ENCODE measurements at regions not wholly inside any gene's neighbourhood (a gene's known extent, or its start where the extent isn't known, plus 50 kb on each side); places are given as distances from the start of the nearest gene placed in this dataset.
A peak's percentile ranks its signal among the peaks of the same experiment; 100 is the strongest.

- TF ChIP-seq TCF12 (IDR thresholded peaks at IDR 0.05; ENCODE audit: low read depth, low read length) (0 out of 2 replicates have a peak, but pooled peaks have one; percentile 26), ATF7 (IDR thresholded peaks at IDR 0.05; ENCODE audit: low read depth) (no peak), IKZF1 (conservative IDR thresholded peaks at IDR 0.05) (peak; percentile 70), POLR2AphosphoS5 (IDR thresholded peaks at IDR 0.05; ENCODE audit: low read length) (no peak)
Measured at GRCh38 chr15:31173790-31174450, 72.4 kb upstream of the TRPM1 start (continued).

DNA sequence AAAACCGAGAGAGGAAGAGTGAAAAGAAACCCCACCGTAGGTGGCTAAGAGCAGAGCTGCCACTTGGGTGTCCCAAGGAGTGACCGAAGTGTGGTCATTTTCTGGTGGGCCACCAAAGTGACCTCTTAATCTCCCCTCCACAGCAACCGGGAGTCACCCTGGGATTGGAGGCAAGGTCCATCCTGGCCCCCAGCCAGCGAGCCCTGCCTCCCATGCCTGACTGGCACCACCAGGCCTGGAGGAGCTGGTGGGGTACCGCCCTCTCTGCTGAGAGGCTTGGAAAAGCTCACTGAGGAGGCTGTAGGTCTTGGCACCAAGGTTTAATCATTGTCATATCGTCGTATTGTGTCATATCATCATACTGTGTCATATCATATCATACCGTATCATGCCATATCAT is 74.0 kb upstream of the TRPM1 start:
- ATAC-seq (no peak), FAIRE-seq (no peak), DNase-seq (ENCODE audit: low read depth, low spot score) (no peak)
- POLR2A ChIA-PET, result no interaction called here
- Histone ChIP-seq H3K4me2 (ENCODE audit: control insufficient read depth, insufficient read depth) (no peak overlapping the region), H3K27ac (ENCODE audit: control insufficient read depth, insufficient read depth) (no peak overlapping the region), H3K4me1 (ENCODE audit: control insufficient read depth, insufficient read depth, low read length) (peaks cover 22% of the 10 kb centered on the region), H3K79me2 (ENCODE audit: control insufficient read depth, insufficient read depth, low read length) (no peaks in the 10 kb centered on the region), H3K9ac (ENCODE audit: control insufficient read depth, insufficient read depth, low read length) (no peak overlapping the region), H4K20me1 (ENCODE audit: control insufficient read depth, insufficient read depth) (no peaks in the 10 kb centered on the region), H3K4me3 (no peak overlapping the region), H3K9me3 (replicated peaks; ENCODE audit: control insufficient read depth, insufficient read depth, low read length) (peaks cover 2% of the 10 kb centered on the region; the same call in 2 of the 3 replicates), H2AFZ (ENCODE audit: control insufficient read depth, low read depth, low read length) (no peak overlapping the region), H3K27me3 (replicated peaks in 1 of 2; ENCODE audit: control insufficient read depth in 2 of 2, insufficient read depth in 2 of 2, low read length in 1 of 2) (no peaks in the 10 kb centered on the region), H3K36me3 (ENCODE audit: control insufficient read depth in 2 of 2, insufficient read depth in 2 of 2, low read length in 1 of 2) (no peaks in the 10 kb centered on the region)
- SMC1A ChIA-PET (ENCODE audit: uncharacterized antibody, unreplicated experiment), result no interaction called here
- CTCF ChIA-PET, result interaction anchor here (2.0 kb wide), 1 partner anchor 46 kb away, joined by 5 read pairs; no protein-coding TSS in a partner anchor
- no TSS peak for BruUV-seq (replicated peaks)
- 81% methylated on average over 9 of the region's 9 CpGs for WGBS (ENCODE audit: insufficient coverage, insufficient replicate concordance, low lambda C conversion rate, missing lambda C conversion rate)
- TF ChIP-seq SUZ12 (IDR thresholded peaks at IDR 0.05; ENCODE audit: unreplicated experiment) (no peak), ZNF217 (IDR thresholded peaks at IDR 0.05) (no peak)
- TF ChIP-seq, protein P1, sequence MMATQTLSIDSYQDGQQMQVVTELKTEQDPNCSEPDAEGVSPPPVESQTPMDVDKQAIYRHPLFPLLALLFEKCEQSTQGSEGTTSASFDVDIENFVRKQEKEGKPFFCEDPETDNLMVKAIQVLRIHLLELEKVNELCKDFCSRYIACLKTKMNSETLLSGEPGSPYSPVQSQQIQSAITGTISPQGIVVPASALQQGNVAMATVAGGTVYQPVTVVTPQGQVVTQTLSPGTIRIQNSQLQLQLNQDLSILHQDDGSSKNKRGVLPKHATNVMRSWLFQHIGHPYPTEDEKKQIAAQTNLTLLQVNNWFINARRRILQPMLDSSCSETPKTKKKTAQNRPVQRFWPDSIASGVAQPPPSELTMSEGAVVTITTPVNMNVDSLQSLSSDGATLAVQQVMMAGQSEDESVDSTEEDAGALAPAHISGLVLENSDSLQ (IDR thresholded peaks at IDR 0.05), result no peak
- TF ChIP-seq, protein P2, sequence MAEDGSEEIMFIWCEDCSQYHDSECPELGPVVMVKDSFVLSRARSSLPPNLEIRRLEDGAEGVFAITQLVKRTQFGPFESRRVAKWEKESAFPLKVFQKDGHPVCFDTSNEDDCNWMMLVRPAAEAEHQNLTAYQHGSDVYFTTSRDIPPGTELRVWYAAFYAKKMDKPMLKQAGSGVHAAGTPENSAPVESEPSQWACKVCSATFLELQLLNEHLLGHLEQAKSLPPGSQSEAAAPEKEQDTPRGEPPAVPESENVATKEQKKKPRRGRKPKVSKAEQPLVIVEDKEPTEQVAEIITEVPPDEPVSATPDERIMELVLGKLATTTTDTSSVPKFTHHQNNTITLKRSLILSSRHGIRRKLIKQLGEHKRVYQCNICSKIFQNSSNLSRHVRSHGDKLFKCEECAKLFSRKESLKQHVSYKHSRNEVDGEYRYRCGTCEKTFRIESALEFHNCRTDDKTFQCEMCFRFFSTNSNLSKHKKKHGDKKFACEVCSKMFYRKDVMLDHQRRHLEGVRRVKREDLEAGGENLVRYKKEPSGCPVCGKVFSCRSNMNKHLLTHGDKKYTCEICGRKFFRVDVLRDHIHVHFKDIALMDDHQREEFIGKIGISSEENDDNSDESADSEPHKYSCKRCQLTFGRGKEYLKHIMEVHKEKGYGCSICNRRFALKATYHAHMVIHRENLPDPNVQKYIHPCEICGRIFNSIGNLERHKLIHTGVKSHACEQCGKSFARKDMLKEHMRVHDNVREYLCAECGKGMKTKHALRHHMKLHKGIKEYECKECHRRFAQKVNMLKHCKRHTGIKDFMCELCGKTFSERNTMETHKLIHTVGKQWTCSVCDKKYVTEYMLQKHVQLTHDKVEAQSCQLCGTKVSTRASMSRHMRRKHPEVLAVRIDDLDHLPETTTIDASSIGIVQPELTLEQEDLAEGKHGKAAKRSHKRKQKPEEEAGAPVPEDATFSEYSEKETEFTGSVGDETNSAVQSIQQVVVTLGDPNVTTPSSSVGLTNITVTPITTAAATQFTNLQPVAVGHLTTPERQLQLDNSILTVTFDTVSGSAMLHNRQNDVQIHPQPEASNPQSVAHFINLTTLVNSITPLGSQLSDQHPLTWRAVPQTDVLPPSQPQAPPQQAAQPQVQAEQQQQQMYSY (CRISPR knock-in tag; IDR thresholded peaks at IDR 0.05), result no peak
- TF ChIP-seq, protein P3, sequence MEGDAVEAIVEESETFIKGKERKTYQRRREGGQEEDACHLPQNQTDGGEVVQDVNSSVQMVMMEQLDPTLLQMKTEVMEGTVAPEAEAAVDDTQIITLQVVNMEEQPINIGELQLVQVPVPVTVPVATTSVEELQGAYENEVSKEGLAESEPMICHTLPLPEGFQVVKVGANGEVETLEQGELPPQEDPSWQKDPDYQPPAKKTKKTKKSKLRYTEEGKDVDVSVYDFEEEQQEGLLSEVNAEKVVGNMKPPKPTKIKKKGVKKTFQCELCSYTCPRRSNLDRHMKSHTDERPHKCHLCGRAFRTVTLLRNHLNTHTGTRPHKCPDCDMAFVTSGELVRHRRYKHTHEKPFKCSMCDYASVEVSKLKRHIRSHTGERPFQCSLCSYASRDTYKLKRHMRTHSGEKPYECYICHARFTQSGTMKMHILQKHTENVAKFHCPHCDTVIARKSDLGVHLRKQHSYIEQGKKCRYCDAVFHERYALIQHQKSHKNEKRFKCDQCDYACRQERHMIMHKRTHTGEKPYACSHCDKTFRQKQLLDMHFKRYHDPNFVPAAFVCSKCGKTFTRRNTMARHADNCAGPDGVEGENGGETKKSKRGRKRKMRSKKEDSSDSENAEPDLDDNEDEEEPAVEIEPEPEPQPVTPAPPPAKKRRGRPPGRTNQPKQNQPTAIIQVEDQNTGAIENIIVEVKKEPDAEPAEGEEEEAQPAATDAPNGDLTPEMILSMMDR (IDR thresholded peaks at IDR 0.05 in 2 of 3, conservative IDR thresholded peaks at IDR 0.05 in 1 of 3; ENCODE audit: control insufficient read depth in 2 of 3, extremely low read depth in 1 of 3, insufficient read depth in 1 of 3, low read depth in 3 of 3, low read length in 3 of 3), result no peak
- intact Hi-C loops (cut with micrococcal nuclease; ENCODE audit: unreplicated experiment) (no loop called here), in situ Hi-C loops (cut with MboI) (no loop called here)
- RAD21 ChIA-PET (ENCODE audit: unreplicated experiment), result no interaction called here
